ENCODE measurements at regions not wholly inside any gene's neighbourhood (a gene's known extent, or its start where the extent isn't known, plus 50 kb on each side); places are given as distances from the start of the nearest gene placed in this dataset.

GRCh38 chr1:38686167-38686926 lies 173.2 kb downstream of the RRAGC start:
- no peak for TF ChIP-seq TCF4 (CRISPR knock-in tag; IDR thresholded peaks at IDR 0.05; ENCODE audit: borderline replicate concordance)
- no peak for TF ChIP-seq ZFP3 (CRISPR knock-in tag; IDR thresholded peaks at IDR 0.05)
- TF ChIP-seq ARNTL (CRISPR knock-in tag; IDR thresholded peaks at IDR 0.05; ENCODE audit: borderline replicate concordance, low read depth): no peak
- no peak for TF ChIP-seq ZNF70 (CRISPR knock-in tag; IDR thresholded peaks at IDR 0.05)
- no peak for TF ChIP-seq RARB (CRISPR knock-in tag; IDR thresholded peaks at IDR 0.05)
- no peak for TF ChIP-seq SNAI2 (CRISPR knock-in tag; IDR thresholded peaks at IDR 0.05)
- no peak for TF ChIP-seq BACH2 (CRISPR knock-in tag; IDR thresholded peaks at IDR 0.05; ENCODE audit: borderline replicate concordance)
- no peak for TF ChIP-seq GLIS3 (CRISPR knock-in tag; IDR thresholded peaks at IDR 0.05)
- TF ChIP-seq CSRNP3 (CRISPR knock-in tag; IDR thresholded peaks at IDR 0.05): no peak
- no peak for TF ChIP-seq OSR1 (CRISPR knock-in tag; IDR thresholded peaks at IDR 0.05)
- no peak for TF ChIP-seq CSDC2 (CRISPR knock-in tag; IDR thresholded peaks at IDR 0.05)
- no peak for TF ChIP-seq ESRRG (CRISPR knock-in tag; IDR thresholded peaks at IDR 0.05)
- TF ChIP-seq ZNF8 (CRISPR knock-in tag; IDR thresholded peaks at IDR 0.05): no peak
- no peak for TF ChIP-seq ZFP30 (CRISPR knock-in tag; IDR thresholded peaks at IDR 0.05)
- no peak for TF ChIP-seq ISL1 (CRISPR knock-in tag; IDR thresholded peaks at IDR 0.05)
- TF ChIP-seq PPARA (CRISPR knock-in tag; IDR thresholded peaks at IDR 0.05; ENCODE audit: borderline replicate concordance): no peak
- TF ChIP-seq TOX (CRISPR knock-in tag; IDR thresholded peaks at IDR 0.05; ENCODE audit: borderline replicate concordance): no peak
- ATAC-seq: no peak

- no peak for ATAC-seq
- TF ChIP-seq ZC3H10 (CRISPR knock-in tag; IDR thresholded peaks at IDR 0.05): no peak
- TF ChIP-seq CSRNP3 (CRISPR knock-in tag; IDR thresholded peaks at IDR 0.05): no peak
- no peak for TF ChIP-seq ZNF70 (CRISPR knock-in tag; IDR thresholded peaks at IDR 0.05)
- no peak for TF ChIP-seq ZFP30 (CRISPR knock-in tag; IDR thresholded peaks at IDR 0.05)
- no peak for TF ChIP-seq PATZ1 (CRISPR knock-in tag; IDR thresholded peaks at IDR 0.05; ENCODE audit: borderline replicate concordance)
- TF ChIP-seq ZNF8 (CRISPR knock-in tag; IDR thresholded peaks at IDR 0.05): no peak
- no peak for TF ChIP-seq TSHZ2 (CRISPR knock-in tag; IDR thresholded peaks at IDR 0.05)
- TF ChIP-seq CSDC2 (CRISPR knock-in tag; IDR thresholded peaks at IDR 0.05): no peak
- TF ChIP-seq ESRRG (CRISPR knock-in tag; IDR thresholded peaks at IDR 0.05): no peak
- TF ChIP-seq POU6F1 (CRISPR knock-in tag; IDR thresholded peaks at IDR 0.05; ENCODE audit: borderline replicate concordance, low read depth): no peak
- no peak for TF ChIP-seq GLIS3 (CRISPR knock-in tag; IDR thresholded peaks at IDR 0.05)
- TF ChIP-seq TCF4 (CRISPR knock-in tag; IDR thresholded peaks at IDR 0.05; ENCODE audit: borderline replicate concordance): no peak
Observed at GRCh38 chr1:38685388-38685787, 174.2 kb downstream of the RRAGC start.

Measured in SK-N-SH treated with all-trans-retinoic acid at 6 μM for 48 hours (cell line).